Embryonic facial prominence (tissue), 1 donor: ENCODE measurements at regions not wholly inside any gene's neighbourhood (a gene's known extent, or its start where the extent isn't known, plus 50 kb on each side); places are given as distances from the start of the nearest gene placed in this dataset.
"Not testable (repeated sequence)": the region's sequence is repeated elsewhere in the genome, so short reads cannot be mapped to it uniquely, and the experiment has no call there.

ENCODE experiments used
- DNase-seq: peaks from one replicate; pipeline ENCODE4 v3.0.0-alpha.2; 2016; ENCODE audit errors: extremely low spot score

DNA sequence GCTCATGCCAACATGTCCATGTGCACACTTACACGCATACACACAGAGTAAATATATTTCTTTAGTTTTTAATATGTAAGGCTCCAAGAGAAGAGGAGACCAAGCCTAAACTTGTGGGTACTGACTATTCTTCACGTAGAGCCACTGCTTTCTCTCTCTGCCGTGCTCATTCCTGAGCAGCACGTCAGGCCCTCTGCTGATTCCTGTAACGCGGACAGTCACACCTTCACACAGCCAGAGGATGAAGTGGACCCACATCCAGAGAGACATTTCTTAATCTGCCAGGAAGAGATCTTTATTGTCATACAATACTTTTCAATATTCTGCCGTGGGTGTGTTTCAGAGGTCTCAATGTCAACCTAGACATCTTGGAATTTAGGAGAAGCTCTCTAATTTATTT, 560.7 kb downstream of the STK39 start:
- DNase-seq = no peak

DNA sequence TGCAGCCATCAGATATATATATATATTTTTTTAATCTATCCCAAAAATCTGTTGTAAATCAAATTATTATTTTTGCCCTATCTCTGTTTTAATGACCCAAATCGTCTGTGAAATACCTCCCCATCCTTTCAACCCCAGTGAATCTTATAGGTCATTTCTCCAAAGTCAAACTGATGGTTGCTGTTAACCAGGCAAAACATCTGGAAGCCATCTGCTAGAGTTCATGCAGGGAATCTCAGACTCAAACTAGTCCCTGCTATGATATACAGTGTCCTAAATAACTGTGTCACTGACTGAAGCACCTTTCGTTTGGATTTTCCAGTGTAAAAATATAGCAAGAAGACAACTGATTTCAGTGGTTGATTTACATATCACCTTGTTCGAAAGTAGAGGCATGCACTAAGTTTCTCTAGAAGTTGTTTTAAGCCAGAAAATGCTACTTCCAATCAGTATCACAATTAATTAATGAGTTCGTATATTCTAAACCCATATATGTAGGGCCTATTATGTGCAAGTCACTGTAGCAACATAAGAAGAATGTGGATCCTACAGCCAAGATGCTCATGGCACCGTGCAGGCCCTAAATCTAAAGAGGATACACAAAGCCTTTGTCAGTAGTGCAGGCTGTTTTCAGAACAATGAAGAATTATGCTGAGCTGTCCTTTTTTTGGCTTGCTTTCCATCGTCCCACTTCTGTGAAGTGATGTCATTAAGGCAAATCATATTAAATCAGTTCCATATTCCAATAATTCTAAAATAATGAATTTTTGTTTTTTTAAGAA, 566.0 kb downstream of the STK39 start:
- DNase-seq = no peak

DNA sequence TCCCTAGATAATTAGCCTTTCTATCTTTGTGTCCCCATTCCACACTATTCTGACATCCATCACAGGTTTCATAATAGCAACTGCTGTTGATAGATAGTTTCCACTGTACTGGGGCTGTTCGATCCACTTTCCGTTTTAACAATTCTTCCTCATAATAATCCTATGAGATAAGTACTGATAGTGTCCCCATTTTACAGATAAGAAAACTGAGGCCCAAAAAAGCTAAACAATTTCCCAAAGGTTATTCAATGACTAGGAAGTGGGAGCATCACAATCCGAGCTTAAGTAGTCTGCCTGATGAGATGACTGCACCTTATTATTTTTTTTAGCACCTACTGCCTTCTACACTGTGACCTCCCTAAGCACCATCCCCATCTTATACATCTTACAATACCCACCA, 569.2 kb downstream of the STK39 start:
- no peak for DNase-seq

DNA sequence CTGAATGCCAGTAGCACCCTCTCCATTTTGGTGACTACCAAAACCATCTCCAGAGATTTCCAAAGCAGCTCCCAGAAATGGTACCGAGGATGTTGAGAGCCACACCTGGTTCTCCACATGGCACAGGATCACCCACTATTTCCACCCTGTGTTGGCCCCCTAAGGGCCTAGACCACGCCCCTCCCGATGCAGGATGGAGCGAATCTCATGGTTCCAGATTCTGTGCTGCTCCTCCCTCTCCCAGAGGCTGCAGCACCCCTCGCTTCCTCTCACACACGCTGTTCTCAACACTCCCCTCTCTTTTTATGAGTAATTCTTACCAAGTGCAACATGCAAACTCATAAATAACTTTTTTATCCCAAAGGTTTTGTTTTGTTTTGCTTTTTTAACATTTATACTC, 571.5 kb downstream of the STK39 start:
- DNase-seq = no peak

DNA sequence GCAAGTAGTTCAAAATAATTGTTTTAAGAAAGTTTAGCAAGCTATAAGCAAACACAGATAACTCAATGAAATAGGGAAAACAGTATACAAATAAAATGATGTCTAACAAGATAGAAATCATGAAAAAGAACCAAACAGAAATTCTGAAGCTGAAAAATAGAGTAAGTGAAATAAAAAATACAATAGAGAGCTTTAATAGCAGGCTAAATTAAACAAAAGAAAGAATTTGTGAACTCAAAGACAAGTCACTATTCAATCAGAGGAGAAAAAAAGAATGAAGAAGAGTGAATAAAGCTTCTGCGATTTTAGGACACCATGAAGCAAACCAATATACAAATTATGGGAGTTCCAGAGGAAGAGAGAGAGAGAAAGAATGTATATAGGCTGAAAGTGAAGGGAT, 576.8 kb downstream of the STK39 start:
- DNase-seq = no peak

DNA sequence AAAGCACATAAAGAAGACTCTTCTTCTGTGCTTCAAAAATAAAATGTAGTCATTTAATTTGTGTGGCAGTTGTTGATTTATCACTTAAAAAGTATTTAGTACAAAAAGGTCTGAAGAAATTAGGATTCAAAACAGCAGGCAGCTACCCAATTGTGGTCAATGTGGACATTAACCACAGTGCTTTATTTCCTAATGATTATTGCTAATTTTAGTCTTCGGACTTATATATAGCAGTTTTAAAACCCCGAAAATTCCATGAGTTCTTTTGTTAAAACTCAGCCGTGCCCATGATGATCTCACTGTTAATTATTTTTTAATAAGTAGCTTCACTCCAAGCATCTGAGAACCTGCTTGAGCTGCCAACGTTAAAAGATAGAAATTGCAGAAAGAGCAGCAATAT, 594.3 kb downstream of the STK39 start:
- DNase-seq = no peak

DNA sequence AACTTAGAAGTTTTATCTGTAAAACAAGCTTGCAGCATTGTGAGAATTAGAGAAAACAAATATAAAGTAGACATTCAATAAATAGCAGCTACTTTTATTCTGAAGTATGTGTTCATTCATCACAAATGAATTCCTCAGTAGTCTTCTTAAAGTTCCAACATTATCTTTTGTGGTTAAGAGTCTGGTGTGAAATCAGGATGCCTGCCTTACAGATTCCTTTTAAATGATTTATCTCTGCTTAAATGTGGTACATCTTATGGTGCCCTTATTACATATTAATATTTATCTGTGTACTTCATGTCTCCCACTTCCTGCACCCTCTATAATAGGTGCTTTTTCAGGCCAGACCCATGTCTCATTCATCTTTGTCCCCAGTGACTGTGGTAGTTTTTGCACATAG, 595.0 kb downstream of the STK39 start:
- no peak for DNase-seq

DNA sequence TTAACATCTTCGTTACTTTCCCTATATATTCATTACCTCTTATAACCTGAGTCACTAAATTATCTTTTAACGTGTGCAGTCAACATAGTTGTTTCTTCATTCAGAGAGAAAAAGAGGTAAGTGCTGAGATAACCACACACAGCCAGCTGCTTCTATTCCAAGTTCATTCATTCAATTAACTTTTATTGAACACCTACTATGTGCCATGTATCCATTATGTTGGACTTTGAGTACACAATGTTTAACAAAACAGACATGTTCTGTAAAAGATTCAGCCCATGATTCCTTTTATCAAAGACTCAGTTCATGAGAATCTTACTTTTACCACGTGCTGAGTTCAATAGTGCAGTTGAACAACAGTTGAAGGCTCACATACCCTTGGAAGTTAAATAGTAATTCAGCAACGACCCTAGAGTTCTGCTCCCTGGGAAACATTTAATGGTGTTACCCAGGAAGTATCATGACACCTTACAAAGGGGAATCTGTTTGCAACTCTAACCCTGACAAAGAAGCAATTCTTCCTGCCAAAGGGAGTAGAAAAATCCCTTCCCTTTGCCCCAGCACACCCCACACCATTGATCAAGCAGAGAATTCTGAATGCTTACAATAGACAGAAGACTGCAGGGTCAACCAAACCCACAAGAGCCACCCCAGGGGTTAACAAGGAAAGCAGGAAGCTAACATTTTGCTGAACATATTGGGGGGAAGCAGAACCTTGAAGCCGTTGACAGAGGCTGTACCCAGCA, 595.8 kb downstream of the STK39 start:
- DNase-seq = no peak

DNA sequence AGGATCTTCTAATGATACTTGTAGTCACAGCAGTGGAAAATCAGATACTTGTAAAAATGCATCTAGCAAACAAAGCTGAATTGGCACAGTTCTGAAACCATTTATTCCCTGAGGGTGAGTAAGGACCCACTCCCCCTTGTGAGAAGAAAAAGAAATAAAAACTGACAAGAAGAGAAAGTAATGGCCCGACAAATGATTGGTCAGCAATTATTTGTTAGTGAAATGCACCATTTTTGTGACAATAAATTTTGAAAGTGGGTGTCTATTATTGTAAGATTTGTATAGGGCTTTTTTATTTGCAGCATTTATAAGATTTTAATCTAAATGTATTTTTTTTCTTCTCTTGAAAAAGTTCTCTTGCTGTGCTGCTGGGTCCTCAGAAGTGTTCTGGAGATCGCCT, 600.8 kb downstream of the STK39 start:
- no peak for DNase-seq

DNA sequence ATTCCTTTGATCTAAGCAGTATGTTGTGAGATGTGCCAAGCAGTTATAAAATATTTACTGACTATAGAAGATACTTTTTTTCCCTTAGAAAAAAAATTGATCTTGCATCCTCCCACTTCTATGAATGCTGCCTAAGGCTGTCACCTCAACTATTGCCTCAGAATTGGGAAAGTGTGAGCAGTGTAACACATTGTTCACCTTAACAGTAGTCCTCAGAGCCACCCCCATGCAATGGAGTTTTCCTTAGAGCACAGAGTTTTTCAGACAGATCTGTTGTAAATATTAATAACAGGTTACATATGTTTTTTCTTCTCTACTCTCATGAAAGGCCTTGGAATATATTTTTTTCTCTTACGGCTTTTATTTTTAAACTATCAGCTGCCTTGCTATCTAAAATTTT, 607.3 kb downstream of the STK39 start:
- DNase-seq = no peak

DNA sequence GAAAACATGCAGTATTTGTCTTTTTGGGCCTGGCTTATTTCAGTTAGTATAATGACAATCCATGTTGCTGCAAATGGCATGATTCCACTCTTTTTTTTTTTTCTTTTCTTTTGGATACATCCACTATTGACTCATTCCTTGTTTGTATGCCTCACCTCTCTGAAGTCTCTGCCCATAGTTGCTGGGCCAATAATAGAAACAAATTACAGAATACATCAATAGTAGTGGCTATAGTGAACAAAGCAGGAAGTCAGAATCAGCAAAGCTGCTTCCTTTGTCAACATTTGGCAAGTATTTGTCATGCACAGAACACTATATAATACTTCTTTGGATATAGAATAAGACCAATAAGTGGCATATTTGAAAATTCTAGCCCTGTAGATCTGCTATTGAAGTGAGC, 609.7 kb downstream of the STK39 start:
- no peak for DNase-seq

DNA sequence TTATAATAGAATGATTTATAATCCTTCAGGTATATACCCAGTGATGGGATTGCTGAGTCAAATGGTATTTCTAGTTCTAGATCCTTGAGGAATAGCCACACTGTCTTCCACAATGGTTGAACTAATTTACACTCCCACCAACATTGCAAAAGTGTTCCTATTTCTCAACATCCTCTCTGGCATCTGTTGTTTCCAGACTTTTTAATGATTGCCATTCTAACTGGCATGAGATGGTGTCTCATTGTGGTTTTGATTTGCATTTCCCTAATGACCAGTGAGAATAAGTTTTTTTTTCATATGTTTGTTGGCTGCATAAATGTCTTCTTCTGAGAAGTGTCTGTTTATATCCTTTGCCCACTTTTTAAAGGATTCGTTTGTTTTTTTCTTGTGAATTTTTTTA, 615.1 kb downstream of the STK39 start:
- not testable (repeated sequence) for DNase-seq

DNA sequence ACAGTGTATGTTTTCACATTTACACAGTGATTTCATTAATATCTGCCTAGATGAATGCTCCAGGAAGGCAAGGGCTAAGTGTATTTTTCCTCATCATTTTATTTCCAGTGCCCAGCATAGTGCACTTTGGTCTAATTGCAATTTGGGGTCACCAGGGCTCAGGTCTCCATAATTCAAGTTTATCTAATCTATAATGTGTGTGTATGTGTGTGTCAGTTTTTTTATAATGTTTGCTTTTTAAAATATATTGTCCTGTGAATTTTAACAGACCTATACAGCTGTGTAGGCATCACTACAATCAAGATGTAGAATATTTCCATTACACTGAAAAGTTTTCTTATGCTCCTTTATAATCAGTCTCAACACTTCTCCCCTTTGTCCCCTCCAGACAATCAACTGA, 620.4 kb downstream of the STK39 start:
- DNase-seq = no peak

DNA sequence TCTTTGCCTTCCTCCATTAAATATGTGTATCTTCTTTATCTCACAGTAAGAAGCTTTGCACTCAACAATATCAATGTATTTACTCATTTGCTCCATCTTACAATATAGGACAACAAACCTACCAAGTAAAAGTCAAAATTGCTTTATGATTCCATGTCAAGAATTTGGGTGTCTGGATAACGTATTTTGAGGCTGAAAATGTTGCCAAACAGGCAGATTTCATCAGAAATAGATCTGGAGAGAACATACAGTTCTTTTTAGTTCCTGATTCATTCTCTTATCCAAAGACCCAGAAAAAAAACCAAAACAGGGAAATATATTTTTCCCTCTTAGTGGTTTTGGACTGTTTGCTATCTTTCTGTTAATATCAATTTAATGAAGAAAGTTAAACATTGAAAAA, 621.1 kb downstream of the STK39 start:
- no peak for DNase-seq

DNA sequence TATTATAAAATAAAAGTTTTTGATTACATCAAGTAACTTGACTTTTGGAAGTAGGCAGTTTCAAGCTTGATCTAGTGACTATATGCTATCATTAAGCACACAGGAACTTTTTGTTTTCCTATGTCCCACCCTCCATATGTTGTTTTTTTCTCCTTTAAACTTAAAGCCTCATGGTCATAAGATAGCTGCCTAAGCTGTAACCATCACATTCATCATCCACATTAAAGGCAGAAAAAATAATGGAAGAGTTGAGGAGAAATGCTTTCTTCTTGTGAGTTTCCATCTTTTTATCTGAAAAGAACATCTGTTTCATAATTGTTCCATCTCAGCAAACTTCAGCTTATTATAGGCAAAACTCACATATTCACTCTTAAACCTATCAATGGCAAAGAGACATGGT, 630.4 kb downstream of the STK39 start:
- no peak for DNase-seq

DNA sequence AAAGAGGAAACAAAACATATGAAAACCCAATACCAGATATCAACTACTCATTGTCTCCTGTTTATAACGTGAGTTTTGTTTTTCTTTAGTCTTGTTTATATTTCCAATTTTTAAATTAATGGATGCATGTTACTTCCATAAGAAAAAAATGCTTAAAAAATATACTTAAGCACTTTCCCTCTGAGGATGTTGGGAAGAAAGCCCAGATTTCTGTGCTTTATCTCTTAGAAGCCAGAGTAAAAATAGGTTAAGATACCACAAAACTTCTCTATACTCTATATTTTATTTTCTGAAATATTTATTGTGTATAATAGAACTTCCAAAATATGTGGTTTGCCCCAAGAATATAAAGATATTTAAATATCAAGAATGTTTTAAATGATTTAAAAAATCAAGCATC, 633.9 kb downstream of the STK39 start:
- no peak for DNase-seq

DNA sequence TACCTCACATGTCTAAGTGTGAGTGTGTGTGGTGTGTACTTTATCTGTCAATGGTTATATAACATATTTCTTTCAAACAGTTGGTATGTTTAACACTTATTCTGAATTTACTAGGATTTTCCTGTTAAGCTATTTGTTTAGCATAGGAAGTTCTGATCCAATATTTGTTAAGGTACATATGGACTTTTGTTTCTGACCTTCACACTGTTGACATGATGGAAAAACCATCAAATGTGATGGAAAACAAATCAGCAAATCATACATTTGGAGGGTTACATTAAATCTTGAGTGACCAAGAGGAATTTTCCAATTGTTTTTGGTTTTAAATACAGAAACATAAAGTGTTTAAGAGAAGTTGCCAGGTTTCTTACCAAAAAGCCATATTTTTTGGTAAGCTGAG, 638.9 kb downstream of the STK39 start:
- DNase-seq = no peak

DNA sequence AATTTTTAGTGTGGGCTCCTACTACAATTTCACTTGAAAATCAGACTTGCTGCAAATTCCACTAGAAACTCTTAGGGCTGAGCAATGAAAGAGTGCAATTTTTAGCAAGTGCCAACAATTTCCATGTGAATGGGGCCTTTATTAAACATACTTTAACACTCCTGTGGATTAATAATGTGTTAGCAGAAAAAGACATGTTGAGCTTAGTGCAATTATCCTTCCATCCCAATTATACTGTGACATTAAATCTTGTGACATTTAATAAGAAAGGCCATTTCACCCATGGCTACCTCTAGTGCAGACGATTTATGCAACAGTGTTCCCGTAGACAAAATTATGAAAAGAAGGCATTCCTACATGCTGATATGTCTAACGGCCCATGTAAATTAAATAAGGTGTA, 639.7 kb downstream of the STK39 start:
- DNase-seq = no peak

DNA sequence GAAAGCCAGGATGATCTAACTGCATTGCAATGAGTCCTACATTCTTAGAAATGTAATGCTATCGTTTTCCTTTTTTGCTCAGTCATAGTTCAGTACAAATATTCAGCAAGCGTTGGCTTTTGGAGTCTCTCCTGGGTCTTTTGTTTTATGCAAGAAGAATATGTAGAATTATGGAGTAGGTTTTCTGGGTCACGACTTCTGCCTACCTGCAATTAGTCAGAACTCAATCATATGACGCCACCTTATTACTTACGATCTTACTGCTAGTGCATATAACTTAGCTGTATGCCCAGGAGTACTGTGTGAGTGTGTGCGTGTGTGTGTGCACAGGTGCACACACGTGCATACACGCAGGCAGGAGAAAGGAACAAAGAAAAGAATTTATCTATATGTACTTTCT, 640.2 kb downstream of the STK39 start:
- no peak for DNase-seq

DNA sequence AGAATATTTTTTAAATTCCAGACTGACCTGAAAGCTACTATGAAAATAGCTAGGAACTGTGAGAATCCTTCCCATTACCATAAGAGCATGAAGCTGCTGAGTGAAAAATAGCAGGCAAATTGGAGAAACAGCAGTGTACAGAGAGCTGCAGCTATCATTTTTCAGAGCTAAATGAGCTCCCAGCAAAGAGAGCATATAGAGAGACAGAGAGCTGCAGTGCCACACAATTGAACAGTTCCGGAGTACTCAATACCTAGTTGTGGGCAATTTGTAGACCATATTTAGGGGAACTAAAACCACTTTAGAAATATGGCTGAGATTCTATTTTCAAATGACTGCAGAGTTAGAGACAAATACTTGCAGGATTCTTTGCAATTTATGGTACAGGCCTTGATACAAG, 645.3 kb downstream of the STK39 start:
- DNase-seq = no peak

DNA sequence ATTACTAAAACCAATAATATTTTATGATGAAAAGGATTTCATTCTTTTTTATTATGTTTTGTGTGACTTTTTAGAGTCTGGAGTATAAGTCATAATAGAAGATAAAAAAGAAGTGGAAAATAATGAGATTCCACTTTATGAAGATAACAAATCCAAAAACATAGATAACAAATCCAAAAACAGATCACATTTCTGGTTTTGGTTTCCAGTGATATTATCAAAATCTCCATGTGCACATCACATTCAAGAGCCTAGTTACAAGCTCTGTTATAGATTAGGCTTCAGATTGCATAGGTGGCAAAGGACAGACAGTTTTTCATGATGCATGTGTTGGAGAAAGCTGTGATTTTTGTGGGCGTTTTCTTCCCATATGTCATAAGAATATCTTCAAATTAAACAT, 648.2 kb downstream of the STK39 start:
- DNase-seq = no peak

DNA sequence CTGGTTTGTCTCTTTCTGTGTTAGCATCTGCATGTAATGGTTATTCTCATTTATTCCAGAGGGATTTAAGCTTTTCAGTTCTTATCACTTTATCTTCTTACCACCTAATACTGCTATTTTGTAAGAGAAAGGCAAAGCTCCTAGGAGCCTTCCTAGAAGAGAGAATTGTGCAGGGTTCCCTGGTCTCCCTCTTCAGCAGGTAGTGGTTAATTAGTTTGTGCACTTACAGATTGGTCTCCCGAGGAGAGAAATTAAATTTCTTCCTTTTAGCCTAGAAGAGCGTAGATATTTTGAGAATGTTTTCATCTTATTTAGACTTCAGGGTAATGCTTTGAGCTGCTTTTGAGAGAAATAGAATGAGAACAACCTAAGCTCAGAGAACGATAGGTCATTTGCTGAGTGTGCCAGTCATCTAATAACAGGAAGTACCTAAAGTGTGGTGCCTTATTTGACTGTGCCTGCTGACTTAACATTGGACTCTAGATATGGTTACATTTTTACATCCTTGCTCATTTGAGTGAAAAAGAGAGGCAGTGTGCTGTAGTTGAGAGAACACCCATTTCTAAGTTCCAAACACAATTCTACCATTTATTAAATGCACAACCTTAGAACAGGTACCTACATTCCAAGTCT, 651.4 kb downstream of the STK39 start:
- no peak for DNase-seq

DNA sequence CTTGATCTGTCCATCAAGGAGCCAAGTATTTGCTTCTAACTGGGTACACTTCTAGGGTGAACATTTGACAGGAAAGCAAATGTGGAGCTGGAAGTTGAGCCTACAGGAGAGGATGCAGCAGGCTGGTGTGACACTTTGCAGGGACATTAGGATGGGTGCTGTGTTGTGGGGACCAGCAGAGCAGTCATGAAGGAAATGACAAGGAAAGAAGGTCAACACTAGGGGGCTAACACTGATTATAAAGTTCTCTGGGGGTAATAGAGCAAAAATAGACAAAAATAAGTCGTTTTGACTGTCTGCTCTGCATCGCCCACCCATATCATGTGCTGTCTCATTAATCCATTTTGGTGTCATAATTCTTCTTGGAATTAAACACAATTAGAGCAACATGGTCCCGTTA, 652.4 kb downstream of the STK39 start:
- no peak for DNase-seq
